GM19238 (cell line): ENCODE measurements at regions not wholly inside any gene's neighbourhood (a gene's known extent, or its start where the extent isn't known, plus 50 kb on each side); places are given as distances from the start of the nearest gene placed in this dataset.

Source experiments
- DNase-seq: peaks from one replicate; pipeline ENCODE4 v3.0.0; 2011; ENCODE audit warnings: low spot score; ENCODE audit not compliant: insufficient read length

DNA sequence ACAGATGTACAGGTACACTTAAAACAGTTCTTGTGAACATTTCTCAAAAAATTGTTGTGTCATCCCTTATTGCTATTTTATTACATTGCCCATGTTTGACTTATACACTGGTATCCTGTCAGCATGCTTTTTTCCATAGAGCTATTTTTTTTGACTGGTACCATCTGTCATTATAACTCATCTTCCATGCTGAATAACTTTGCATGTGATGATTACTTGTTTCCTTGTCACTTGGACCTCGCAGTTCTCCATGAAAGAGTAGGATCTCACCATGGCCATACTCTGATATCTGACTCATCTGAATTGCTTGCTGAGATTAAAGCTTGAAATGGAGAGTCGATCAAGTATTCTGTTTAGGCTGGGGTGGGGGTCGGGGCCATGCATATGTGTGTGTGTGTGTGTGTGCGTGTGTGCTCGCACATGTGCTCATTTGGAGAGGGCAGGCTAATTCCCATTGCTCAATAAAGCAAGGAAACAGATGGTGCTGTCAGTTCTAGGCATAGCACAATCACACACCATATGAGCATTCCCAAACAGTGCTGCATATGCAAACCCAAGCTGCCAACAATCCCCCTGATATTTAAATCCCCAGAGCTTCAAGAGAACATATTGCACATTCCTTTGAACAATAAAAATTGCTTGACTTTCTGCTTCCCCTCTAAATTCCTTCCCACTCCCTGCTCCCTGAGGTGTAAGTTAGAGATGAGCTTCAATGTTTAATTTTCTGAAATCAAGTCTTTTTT lies 62.9 kb downstream of the NHLRC3 start:
- no peak for DNase-seq

DNA sequence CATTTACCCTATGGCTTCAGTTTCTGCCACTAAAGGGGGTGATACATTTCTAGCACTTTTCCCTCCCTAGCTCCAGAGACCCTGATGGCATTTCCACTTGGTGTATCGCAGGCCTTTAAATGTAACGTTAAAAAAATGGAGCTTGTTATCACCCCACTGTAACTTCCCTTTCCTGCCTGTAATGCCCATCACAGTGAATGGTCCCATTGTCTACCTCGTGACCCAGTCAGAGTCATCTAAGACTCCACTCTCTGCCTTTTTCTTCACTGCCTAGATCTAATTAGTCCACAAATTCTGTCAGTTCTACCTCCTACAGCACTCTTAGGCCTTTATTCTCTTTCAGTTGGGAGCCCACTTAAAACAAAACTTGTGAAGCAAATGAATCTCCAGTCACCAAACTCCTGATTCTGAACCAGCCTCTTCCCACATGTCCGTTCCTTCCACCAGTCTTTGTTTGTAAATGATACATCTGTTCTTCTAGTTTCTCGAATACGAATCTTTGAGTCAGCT lies 64.8 kb downstream of the NHLRC3 start:
- no peak for DNase-seq

DNA sequence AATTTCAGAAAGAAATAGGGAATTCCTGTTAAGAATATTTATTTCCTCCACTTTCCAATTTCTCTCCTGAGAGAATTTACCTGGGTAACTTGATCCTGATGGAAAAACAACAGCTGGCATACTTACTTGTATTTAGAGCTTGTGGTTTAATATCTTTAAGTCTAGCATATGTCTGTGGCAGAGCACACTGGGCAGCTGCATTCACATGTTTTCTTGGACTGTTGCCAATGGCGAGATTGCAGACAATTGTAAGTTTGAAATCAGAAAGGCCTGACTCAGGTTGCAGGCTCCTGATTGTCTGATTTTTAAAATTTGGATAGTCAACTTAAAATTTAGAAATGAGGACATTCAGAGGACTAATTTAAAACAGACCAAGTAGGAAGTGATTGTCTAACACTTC lies 66.9 kb downstream of the NHLRC3 start:
- no peak for DNase-seq

DNA sequence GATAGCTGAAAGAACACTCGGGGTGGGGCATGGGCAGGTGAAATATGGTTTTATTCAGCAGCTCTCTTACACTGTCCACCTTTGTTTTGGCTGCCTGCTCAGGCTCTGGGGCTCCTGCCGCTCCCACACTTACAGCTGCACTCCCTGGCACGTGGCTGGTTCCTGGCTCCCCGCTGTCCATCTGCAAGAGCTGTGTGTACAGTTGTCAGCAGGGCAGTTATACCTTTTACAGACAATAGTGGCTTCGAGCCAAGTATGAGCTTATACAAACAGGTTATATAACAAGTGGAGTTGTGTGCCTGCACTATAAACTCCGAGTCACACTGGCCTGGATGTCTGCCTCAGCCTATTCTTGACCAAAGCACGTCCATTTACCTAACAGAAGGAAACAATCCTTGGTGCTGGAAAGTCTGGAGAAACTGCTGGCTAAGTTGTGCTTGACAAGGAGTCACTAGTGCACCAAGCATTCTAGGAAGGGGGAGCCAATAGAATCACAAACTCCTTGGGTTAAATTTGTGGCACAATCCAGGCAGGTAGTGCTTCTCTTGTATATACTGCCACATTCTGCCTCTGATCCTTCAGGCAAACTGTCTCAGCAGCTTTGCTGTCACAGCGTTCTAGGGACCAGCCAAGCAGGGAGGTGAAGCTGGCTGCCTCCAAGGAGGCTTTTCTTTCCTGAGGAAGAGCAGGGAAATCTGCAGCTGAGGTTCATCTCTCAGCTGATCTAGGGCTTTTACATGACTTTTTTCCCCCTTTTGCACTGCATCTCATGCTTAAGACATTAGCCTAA lies 68.2 kb downstream of the NHLRC3 start:
- no peak for DNase-seq

DNA sequence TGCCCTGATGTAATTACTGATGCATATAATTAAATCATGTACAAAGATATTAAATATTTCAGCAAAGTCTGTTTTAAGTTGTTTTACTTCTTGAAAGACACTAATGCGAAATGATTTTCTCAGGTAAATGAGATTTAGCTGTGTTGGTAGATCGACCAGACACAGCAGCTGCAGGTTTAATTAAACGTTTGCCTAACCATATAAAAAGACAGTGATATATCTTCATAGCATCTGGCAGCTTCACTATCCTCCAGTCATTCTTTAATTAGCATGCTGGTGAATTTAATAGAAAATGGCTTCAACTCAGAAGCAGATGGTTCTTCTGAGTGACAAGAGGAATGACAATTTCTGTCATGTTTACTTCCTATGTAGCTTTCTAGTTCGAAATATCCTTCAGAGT lies 69.3 kb downstream of the NHLRC3 start:
- no peak for DNase-seq

DNA sequence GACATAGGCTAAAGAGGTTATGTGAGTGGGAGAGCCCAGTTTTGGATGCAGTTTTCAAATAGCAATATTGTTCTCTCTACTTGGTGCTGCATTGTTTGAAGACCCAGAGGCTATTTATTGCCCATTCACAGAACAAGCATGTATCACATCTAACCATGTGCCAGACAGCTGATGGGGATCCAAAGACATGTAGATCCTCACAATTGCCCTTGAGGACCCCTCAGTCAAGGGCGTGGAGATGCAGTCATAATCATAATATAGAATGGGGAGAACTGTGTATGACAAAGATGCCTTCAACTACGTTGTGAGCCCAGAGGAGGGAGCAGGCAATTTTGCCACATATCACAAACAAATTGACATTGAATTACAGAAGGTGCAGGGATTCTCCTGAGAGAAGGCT lies 70.5 kb downstream of the NHLRC3 start:
- DNase-seq, result no peak

DNA sequence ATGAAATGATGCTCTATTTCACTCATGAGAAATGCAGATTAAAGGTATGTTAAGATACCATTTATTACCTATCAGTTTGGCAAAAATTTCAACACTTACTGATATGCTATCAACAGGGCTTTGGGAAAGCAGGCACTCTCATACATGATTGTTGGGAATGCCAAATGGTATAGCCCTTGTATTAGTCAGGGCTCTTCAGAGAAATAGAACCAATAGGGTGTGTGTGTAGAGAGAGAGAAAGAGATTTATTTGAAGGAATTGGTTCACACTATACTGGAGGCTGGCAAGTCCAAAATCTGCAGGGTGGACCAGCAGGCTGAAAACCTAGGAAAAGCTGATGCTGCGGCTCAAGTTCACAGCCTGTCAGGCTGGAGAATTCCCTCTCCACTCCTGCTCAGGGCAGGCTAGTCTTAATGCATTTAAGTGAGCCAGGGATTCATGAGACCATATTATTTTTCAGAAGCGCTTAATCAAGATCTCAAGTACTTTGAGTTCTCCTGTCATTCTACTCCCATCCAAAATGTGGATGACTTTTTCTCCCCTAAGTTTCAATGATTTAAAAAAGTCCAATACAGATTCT lies 72.4 kb downstream of the NHLRC3 start:
- no peak for DNase-seq

DNA sequence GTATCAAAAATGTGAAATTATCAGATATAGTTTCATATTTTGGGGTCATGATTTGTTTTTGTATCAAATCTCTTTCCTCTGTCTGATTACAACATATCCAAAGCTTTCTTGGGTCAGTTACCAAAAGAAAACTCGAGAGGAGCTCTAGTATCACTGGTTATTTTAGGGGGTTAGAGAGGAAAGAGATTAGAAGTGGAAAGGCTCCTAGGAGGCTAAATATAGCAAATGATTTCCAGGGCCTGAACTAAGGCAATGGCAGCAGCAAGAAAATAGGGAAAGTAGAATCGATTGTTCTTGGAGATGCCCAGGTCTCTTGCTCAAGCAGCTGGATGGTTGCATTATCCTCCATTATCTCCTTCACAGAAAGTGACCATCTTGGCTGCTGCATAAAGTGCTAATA lies 72.9 kb downstream of the NHLRC3 start:
- no peak for DNase-seq

DNA sequence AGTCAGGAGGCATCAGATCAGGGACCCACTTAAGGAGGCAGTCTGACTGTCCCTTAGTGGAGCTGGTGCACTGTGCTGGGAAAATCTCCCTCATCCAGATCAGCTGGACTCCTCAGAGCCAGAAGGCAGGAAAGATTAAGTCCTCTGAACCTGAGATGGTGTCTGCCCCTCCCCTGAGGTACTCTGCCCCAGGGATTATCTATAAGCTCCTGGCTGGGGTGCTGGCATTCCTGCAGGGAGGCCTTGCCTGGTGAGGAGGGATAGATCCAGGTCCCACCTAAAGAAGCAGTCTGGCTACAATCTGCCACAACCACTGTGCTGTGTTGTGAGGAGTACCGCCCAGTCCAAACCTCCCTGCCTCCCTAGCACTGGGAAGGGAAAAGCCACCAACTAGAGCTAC lies 81.2 kb downstream of the NHLRC3 start:
- no peak for DNase-seq

DNA sequence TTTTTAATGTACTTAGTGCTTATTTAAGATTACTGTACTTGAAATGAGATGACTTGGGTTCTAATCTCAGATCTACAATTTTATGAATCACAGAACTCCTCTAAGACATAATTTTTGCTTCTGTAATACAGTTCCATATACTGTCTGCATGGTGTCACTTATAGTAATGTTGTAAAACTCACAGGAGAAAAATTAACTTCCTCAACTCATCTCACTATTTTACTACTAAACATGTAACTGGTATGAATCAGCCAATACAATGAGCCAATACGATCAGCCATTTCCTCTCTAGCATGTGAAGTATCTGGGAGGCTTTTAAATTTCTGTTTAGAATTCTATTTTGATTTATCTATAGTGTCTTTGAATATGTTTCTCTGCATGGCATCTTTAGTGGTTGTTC lies 85.3 kb downstream of the NHLRC3 start:
- no peak for DNase-seq

DNA sequence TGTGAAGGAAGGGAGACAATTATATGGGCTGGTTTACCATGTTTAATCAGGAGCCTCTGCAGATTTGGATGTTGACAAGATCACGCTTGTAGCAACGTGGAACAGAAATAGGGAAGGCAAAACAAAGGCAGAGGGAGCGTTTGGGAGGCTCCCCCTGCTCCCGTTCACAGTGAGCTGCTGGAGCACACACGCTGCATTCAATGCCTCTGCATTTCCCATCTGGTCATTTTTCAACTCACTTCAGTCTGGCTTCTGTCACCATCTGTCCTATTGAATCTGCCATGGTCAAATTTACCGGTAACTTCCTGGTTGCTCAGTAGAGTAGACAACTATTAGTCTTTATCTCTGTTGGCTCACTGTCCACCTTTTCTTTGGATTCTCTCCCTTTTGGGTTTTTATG lies 91.0 kb downstream of the NHLRC3 start:
- DNase-seq, result no peak

DNA sequence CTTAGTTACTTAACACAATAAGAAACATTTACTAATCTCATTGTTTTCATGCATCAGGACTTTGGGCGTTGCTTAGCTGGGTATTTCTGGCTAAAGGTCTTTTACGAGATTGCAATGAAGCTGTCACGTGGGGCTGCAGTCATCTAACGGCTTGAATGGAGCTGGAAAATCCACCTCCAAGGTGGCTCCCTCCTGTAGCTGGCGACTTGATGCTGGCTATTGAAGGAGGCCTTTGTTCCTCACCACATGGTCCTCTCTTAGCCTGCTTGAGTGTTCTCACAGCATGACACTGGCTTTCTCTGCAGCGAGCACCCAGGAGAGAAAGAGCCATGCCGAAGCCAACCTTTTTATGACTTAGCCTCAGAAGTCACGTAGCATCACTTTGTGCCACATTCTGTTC lies 92.0 kb downstream of the NHLRC3 start:
- no peak for DNase-seq

DNA sequence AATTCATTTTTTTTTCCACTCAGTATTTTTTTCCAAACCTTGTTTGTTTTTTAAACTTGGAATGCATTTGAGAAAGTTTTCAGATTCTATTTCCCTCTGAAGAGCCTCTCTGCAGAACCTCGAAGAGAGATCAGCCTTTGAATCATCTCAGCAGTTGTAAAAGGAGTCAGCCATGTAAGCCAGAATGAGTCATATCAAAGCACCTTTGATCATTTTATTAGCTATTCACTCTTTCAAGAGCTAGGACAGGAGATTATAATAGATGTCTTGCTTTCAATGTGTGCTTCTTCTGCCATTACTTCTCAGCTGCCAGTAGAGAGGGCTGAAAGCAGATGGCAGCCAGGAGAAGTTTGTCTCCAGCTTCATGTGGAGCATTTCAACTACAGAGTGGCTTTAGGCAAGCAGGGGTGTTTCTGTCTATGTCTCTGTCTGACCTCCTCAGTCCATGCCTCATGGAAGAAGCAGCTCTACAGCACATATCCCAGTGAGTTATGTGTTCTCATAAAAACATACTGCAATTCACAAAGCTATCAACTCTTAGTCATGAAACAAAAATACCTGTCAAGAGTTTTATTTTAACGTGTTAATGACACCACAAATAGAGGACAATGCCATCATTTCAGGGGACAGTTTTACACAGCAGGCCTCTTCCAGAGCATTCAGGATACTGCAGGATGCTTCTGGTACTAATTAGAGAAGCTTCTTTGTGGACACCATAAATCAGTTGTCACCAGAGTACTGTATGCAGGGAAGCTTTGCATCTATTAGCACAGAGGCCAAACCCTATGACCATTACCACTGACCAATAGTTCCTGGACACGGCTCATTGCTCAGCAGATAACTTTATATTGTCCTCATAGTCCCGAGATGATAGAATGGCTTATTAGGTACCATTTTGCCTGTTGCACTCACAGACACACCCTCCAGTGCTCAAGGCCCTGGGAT lies 94.3 kb downstream of the NHLRC3 start:
- no peak for DNase-seq

DNA sequence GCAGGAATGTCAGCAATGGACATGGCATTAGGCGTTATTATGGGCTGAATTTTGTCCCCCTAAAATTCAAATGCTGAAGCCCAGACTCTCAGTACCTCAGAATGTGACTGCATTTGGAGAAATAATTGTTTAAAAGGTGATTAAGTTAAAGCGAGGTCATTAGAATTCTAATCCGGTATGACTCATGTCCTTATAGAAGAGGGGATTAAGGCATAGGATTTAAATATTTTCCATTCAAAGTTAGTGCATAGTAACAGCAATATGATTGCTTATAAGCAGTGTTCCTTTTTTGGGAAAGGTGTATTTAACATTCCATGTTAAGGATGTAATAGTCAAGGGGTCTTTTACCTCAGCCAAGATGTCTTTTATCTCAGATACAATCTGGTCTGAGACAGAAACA lies 95.5 kb downstream of the NHLRC3 start:
- DNase-seq, result no peak

DNA sequence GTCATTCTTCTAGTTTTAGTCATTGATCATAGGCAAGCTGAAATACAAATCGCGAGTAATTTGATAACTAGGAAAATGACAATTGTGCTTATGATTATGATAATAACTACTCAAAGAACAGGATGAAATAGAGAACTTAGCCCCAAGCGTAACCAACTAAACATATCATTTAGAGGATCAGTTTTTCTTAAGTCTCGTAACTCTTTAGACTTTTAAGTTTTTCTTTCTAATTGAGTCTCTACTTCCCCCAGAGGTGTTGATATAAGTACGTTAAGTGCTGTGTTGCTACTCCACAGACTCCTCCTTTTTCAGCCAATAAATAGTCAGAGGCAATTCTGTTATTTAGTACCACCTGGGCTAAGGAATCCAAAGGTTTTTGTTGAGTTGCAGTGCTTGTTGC lies 96.3 kb downstream of the NHLRC3 start:
- DNase-seq, result no peak

DNA sequence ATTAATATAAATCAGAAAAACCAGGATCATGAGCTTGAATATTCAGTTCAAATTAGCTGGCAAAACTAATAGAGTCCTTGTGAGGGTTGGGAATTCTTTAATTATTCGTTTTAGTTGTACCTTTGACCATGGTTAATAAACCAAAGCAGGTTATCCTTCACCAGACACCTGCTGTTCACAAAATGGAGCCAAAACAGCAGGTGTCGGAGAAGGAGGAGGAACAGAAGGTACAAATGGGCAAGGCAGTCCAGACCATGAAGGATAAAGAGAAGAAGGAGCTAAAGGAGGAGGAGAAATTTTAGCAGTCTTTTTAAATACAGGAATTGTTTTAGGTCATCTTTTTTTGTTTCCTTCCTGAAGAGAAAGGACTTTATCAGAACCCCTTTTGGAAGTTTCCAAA lies 106.1 kb downstream of the NHLRC3 start:
- DNase-seq, result no peak

DNA sequence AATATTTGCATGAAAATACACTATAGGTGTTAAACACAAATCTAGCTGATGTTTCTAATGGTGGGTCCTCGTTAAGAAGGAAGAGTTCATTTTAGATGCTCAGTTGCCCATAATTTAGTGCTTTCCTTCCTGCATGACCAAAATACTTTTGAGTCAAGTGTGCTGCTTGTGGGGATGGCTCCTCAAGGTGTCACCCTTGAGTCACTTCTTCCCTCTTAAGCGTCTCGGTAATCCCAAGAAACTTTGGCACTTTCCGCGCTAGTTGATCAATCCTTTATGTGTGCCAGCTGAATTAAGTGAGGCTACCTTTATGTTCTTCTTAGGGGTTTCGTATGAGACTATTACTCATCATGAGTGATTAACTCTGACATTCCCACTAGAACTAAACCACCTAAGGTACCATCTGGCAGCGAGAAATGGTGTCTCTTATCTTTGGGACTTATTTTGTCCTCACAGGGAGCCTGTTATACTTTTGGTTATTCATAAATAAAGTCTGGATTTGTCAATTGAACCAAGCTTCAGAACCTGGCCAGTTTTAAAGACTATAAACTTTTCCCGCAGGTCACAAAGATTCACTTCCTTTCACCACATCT lies 106.8 kb downstream of the NHLRC3 start:
- peak; percentile 22 for DNase-seq

DNA sequence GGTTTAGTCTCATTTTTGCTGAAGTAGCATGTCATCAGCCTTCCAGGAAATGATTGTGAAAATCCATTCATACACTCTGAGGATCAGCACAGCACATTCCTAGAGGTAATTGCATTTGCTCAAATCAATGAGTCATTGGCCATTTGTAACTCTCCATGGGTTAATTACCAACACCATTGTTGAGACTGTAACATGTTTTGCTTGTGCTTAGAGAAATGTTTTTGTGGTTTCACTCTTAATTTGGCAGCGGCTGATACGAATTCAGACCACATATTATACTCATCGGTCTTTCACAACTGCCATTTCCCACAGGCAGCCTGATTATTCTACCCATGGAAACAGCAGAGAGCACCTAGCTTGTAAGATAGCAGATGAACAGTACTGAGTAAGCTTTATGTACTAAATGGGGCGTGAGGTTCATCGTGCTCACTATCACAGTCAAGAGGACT lies 110.3 kb downstream of the NHLRC3 start:
- DNase-seq, result no peak

DNA sequence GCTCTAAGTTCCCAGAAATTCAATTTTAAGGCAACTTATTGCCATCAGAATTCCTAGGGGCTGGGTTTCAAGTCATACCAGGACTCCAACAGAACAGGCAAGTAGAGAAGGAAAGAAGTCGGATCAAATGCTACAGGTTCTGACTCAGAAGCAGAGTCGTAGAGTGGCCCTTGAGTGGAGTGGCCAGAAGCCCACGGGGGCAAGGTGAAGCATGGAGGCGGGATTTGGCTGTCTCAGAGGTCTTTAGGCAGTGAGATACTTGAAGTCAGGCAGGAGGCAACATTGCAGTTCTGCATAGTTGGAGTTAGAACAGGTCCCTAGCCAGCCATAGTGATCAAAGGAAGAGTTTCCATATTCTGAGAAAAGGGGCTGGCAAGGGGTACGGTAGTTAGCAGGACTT lies 111.6 kb downstream of the NHLRC3 start:
- no peak for DNase-seq

DNA sequence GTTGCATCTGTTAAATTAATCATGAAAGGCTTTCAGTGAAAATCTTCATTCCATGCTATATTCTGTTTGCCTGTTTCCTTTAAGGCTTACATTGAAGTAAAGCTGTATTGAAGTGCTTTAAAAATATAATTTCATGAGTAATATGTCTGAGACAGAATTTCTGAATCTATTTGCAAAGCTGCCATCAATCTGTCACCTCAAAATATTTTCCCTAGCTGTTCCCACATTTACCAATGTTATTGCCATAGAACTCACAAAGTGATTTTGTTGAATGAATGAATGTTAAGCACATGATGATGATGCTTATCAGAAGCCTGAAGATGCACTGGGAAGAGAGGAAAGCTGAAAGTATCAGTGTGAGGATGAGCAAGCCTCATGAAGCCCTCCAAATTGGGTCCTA lies 115.8 kb downstream of the NHLRC3 start:
- DNase-seq, result no peak

DNA sequence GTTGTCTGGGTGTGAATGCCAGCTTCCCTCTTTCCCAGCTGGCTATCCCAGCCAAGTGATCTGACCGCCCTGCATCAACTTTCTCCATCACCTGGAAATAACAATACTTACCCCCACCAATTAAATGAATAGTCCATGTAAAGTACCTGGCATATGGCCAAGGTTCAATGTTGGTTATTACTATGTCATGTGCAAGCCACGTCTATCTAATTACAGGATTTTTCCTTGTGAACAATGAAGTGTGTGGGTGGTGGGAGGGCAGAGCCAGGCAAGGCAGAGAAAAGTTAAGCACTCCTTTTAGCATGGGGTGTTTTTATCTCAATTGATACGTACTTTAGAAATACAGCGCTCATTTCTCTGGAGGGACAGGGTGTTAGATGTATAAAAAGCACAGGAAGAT lies 121.1 kb downstream of the NHLRC3 start:
- no peak for DNase-seq
